ENCODE measurements at regions not wholly inside any gene's neighbourhood (a gene's known extent, or its start where the extent isn't known, plus 50 kb on each side); places are given as distances from the start of the nearest gene placed in this dataset.
A peak's percentile ranks its signal among the peaks of the same experiment; 100 is the strongest.

DNA sequence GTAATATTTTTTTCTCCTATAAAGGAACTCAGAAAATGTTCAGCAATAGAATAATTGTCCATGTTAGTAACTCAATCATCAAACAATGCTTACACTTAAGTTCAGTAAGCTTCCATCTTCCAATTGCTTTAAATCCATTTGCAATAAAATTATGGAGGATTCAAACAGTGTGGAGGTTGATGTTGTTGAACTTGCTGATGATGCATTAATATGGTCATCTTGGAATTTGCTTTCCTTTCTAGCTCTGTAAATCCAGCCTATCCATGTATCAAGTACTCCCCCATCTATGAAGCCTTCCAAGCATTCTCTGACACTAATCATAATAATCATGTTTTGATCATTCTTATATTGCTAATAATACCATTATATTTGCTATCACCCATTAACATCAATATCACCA lies 378.4 kb upstream of the CNTN3 start:
- H3K27ac ChIP-seq (ENCODE audit: insufficient read depth, low read length) = no peak overlapping the region
- no peak overlapping the region for H2AK9ac ChIP-seq (replicated peaks; ENCODE audit: low read depth, low read length, poor library complexity)
- no peaks in the 10 kb centered on the region for H3K9me1 ChIP-seq (ENCODE audit: insufficient read depth, low read length)
- no peak overlapping the region for H3K4me2 ChIP-seq (ENCODE audit: low read depth, low read length)
- no peak overlapping the region for H2BK120ac ChIP-seq (ENCODE audit: low read depth, low read length)
- no peak for DNase-seq
- no TSS peak for BruUV-seq (replicated peaks)
- no peaks in the 10 kb centered on the region for H4K20me1 ChIP-seq (ENCODE audit: insufficient read depth, low read length)
- no peaks in the 10 kb centered on the region for H3K36me3 ChIP-seq (ENCODE audit: control insufficient read depth, insufficient read depth, low read length)
- H3K23ac ChIP-seq (ENCODE audit: low read depth, low read length) = no peak overlapping the region
- no peak overlapping the region for H2BK15ac ChIP-seq (ENCODE audit: low read depth, low read length)
- no peak overlapping the region for H4K8ac ChIP-seq (ENCODE audit: low read depth in 2 of 2, low read length in 2 of 2)
- in situ Hi-C loops (cut with MboI; ENCODE audit: low sequenced_read_pairs) (no loop called here), intact Hi-C loops (cut with micrococcal nuclease) (no loop called here), dilution Hi-C loops (cut with HindIII; ENCODE audit: low sequenced_read_pairs, unreplicated experiment) (no loop called here)
- no peaks in the 10 kb centered on the region for H3K27me3 ChIP-seq (ENCODE audit: control insufficient read depth, insufficient read depth, low read length)
- no peak overlapping the region for H3K14ac ChIP-seq (replicated peaks; ENCODE audit: low read depth, low read length)
- H3K79me1 ChIP-seq (ENCODE audit: low read depth in 1 of 2, low read length in 2 of 2) = no peaks in the 10 kb centered on the region
- no peak overlapping the region for H3K9ac ChIP-seq (ENCODE audit: low read depth, low read length)
- H2BK20ac ChIP-seq (ENCODE audit: low read depth, low read length) = no peak overlapping the region
- ATAC-seq (ENCODE audit: low read depth) = no peak
- no peak overlapping the region for H4K5ac ChIP-seq (ENCODE audit: low read depth, low read length)
- H2AFZ ChIP-seq (replicated peaks; ENCODE audit: low read length, poor library complexity) = no peak overlapping the region
- H3K4me1 ChIP-seq (ENCODE audit: control insufficient read depth, insufficient read depth, low read length) = no peaks in the 10 kb centered on the region
- no peak overlapping the region for H3K4me3 ChIP-seq (ENCODE audit: insufficient read depth, low read depth, low read length)
- no peak overlapping the region for H2AK5ac ChIP-seq (ENCODE audit: low read depth, low read length)
- H3K4ac ChIP-seq (ENCODE audit: low read depth, low read length) = no peak overlapping the region
- ChIA-PET CTCF (no interaction called here), POLR2A (ENCODE audit: unreplicated experiment) (no interaction called here)
- H3K18ac ChIP-seq (ENCODE audit: low read depth, low read length) = no peak overlapping the region
- no peak overlapping the region for H4K91ac ChIP-seq (ENCODE audit: insufficient read depth, low read depth, low read length)
- H3K56ac ChIP-seq (ENCODE audit: extremely low read depth, insufficient read depth, low read length) = no peak overlapping the region
- H3K9me3 ChIP-seq (ENCODE audit: control insufficient read depth, insufficient read depth, low read length) = no peaks in the 10 kb centered on the region
- no peak for TF ChIP-seq NFE2L2 (IDR thresholded peaks at IDR 0.05; ENCODE audit: low read depth, low read length)
- no peak for TF ChIP-seq MAZ (IDR thresholded peaks at IDR 0.05; ENCODE audit: borderline replicate concordance, low read depth, low read length)
- TF ChIP-seq MAFK (IDR thresholded peaks at IDR 0.05; ENCODE audit: low read depth, low read length) = peak; percentile 49
- no peak overlapping the region for H2BK5ac ChIP-seq (ENCODE audit: low read depth, low read length, poor library complexity, severe bottlenecking)

Data from IMR-90 (cell line).